Stimulated activated CD4-positive, alpha-beta T cell treated with anti-CD3 and anti-CD28 coated beads, TNF-alpha, amount 100 ng/mL, for 24 hours (primary cell): ENCODE measurements at regions not wholly inside any gene's neighbourhood (a gene's known extent, or its start where the extent isn't known, plus 50 kb on each side); places are given as distances from the start of the nearest gene placed in this dataset.
"Not testable (repeated sequence)": the region's sequence is repeated elsewhere in the genome, so short reads cannot be mapped to it uniquely, and the experiment has no call there.

ENCODE experiments used
- DNase-seq, 3 experiments: peaks; one replicate each; pipeline ENCODE4 v3.0.0-alpha.2; 2020; ENCODE audit warnings: low read depth in 3 of 3

DNA sequence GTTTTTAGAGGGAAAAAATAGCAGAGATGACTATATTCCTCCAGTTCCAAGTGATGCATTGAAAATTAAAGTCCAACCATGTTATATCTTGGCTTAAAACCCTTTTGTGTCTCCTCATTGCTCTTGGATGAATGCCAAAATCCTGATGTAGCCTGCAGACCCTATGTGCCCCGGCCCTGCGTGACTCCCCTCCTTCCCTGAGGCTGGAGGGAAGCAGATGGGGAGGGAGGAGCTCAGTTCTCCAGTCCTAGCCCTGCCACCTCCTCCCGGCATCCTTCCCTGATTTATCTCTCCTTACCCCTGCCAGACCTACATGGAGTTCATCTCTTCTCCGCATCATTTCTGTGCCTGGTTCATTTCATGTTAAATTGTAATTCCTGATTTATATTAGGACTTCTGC, 397.4 kb downstream of the PTPRU start:
- no peak for DNase-seq

GRCh38 chr1:29632806-29633615, 396.7 kb downstream of the PTPRU start:
- DNase-seq: no peak

- no peak for DNase-seq
Measured at GRCh38 chr1:29631836-29632805, 395.8 kb downstream of the PTPRU start.

GRCh38 chr1:29631361-29631760, 395.0 kb downstream of the PTPRU start:
- DNase-seq: no peak

- DNase-seq: no peak
Measured at GRCh38 chr1:29630756-29631155, 394.4 kb downstream of the PTPRU start.

GRCh38 chr1:29629814-29630516, 393.6 kb downstream of the PTPRU start:
- DNase-seq: no peak

DNA sequence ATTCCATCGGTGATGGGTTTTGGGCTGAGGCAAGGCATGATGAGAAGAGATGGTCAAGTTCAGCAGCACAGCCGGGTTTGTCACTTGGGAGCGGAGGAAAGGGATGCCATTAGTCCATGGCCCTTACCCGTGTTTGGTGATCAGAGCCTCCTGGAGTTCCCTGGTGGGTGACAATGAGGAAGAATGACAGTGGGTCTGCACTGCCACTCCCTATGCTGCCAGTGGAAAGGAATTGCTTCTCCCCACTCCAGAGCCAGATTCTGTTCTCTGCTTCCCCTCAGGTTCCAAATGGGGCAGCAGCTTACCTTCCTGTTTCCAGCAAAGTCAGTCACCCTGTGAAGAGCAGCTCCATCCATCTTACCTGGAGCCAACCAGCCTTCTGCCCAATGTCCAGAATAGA, 393.1 kb downstream of the PTPRU start:
- DNase-seq: no peak

- DNase-seq: no peak
Measured at GRCh38 chr1:29628190-29628589, 391.9 kb downstream of the PTPRU start.

DNA sequence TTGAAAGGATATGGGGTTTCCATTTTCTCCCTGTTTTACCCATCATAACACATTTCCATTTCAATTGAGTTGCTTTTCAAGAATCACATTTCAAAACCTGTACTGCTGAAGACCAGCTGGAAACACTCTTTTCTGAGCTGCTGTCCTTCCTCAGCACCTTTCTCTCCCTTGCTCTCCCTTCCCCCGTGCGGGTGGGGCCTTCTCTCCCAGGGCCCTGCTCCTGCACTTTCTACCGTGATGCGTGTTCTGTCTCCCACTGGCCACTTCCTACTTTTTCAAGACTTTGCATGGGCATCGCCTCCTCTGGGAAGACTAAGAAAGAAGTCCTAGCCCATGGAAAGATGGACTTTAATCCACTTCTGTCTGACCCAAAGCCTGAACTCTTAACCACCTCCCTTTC, 390.4 kb downstream of the PTPRU start:
- no peak for DNase-seq

DNA sequence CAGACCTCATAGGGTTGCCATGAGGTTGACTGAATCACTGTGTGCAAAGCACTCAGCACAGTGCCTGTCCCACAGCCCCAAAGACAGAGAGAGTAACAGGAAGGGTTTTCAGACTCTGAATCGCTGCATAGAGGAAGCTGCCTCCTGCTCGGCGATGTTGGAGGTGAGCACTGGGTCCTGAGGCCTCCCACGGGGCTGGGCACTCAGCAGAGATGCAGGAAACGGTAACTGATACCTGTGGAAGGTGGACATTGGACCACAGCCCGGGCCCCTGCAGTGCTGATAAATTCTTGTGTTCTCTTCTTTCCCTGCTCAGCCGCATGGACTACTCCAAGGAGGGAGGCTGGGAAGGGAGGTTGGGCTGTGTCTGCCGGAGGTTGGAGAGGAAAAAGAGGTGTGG, 389.7 kb downstream of the PTPRU start:
- DNase-seq: no peak

DNA sequence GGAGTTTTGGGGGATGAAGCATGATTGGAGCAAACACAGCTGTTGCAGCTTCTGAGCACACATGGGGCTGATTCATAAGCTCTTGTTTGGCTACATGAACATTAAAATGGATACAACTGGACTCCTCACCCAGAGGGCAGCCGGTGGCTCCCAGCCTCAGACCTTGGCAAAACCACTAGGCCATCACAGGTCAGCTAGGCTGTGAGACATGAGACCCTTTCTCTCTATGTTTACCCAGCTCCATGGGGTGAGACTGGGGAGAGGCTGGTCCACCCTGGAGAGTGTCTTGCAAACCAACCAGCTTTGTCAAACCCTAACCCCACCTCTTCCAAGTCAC, 388.7 kb downstream of the PTPRU start:
- no peak for DNase-seq

- DNase-seq: no peak
Measured at GRCh38 chr1:29624320-29625083, 388.2 kb downstream of the PTPRU start.

DNA sequence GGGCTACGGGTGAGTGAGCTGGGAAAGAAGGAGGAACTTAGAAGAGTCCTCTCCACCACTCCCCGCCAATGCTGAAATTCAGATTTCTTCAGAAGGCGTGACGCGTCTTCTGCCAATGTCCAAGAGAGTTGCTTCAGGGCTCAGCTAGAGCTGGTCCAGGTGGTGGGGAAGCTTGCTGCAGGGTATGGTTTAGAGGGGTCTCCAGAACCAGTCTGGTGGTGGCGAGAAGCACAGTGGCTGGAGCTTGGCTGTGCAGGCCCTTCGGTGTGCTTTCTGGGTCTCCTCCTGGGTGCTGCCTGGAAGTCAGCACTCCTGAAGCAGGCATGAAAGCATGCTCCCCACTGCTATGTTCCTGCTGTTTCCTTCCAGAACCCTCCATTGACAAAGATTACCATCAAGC, 387.2 kb downstream of the PTPRU start:
- no peak for DNase-seq

DNA sequence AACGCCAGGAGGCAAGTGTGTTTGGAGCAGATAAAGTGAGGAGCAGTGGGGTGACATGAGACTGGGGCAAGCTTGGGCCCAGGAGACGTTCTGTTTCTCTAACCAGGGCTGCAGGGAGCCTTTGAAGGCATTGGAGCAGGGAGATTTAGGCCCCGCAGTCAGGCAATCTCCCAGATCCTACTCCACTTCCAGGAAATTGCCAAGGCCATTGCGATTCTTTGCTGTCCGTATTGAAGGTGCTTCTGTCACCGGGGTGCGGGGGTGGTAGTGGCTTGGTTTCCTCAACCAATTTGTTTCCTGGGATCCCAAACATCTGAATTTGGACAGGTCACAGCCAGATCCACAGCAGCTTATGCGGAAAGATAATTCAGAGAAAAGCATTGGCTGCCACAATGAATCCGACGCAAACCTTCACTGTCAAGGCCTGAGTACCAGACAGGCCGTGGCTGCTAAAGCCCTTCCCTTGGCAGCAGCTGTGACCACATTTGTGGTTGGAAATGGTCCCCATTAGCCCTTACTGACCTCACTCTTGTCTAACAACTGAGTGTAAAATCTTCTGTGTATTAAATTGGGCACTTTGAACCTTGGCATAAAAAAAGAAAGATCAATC, 385.6 kb downstream of the PTPRU start:
- DNase-seq: no peak

- no peak for DNase-seq
Measured at GRCh38 chr1:29620631-29621030, 384.3 kb downstream of the PTPRU start.

DNA sequence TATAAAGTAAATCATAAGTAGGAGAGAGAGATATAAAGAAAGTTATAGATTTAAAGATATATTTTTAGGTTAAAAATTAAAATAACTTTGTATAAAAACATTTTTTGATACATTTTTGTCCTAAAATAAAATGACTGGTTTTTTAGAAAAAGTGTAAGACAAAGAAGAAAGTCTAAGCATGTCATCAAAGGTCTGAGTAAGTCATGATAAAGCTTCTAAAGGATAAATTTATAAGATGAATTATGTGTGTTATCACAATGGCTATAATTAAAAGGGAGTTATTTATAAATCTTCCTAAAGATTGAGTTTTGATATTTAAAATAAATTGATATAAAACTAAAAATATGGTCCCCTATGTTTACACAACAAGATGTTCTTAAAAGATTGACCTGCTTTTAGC, 370.9 kb downstream of the PTPRU start:
- DNase-seq: no peak

GRCh38 chr1:29604796-29605195, 368.5 kb downstream of the PTPRU start:
- not testable (repeated sequence) for DNase-seq

DNA sequence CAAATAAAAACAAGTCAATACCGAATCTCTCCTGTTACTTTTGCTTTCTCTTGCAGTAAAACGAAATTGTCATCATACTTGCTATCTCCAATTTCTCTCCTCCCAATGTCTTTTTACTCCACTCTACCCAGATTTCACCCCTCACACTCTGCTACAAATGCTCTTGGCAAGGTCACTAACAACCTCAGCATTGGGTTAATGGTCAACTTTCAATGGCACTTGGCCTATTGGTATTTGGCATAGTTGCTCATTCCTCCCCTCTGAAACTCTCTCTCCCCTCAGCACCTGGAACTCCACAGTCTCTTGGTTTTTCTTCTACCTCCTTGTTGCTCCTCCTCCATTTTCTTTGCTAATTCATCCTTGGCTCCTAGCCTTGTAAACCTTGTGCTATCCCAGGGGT, 367.3 kb downstream of the PTPRU start:
- DNase-seq: no peak

- DNase-seq: no peak
Measured at GRCh38 chr1:29602203-29602602, 365.9 kb downstream of the PTPRU start.

DNA sequence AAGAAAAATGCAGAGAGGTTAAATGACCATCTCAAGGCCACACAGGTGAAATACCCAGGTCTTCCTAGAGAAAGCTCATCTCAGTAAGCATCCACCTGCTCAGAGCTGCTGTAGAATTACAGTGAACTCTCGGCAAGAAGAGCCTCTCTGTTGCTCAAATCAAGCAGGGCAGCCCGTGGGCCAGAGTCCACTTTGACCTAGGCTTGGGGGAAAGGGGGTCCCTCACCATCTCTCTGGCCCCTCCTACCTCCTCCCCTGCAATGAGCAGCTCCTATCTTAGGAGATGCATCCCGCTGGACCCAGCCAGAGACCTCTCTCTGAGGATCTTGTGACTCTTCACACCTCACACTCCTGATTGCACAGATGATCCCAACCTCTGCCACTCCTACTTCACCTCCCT, 364.7 kb downstream of the PTPRU start:
- no peak for DNase-seq

DNA sequence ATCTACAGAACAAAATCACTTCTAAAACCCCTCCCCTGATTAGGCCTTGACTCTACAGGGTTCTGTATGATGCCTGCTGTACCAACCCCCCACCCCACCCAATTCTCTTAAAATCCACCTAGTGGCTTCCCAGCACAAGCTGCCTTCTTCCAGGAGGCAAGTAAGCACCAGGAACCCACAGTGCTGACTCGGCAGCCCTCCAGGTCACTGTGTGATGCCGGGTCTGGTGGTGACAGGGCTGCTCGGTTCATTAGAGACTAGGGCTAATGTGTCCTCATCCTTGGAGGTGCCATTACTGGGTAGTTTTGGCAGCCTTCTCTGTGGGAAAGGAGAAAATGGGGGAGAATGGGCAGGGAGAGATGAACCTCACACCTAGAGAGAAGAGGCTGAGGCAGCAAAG, 363.5 kb downstream of the PTPRU start:
- DNase-seq: no peak
